SKM-1 treated with dmso at 0.1 percent for 144 hours (cell line): ENCODE measurements at regions not wholly inside any gene's neighbourhood (a gene's known extent, or its start where the extent isn't known, plus 50 kb on each side); places are given as distances from the start of the nearest gene placed in this dataset.

Experiments used
- DNase-seq: peaks from one replicate; lab custom pipeline; 2025; ENCODE audit not compliant: unreplicated experiment; lab: John Stamatoyannopoulos, UW

DNA sequence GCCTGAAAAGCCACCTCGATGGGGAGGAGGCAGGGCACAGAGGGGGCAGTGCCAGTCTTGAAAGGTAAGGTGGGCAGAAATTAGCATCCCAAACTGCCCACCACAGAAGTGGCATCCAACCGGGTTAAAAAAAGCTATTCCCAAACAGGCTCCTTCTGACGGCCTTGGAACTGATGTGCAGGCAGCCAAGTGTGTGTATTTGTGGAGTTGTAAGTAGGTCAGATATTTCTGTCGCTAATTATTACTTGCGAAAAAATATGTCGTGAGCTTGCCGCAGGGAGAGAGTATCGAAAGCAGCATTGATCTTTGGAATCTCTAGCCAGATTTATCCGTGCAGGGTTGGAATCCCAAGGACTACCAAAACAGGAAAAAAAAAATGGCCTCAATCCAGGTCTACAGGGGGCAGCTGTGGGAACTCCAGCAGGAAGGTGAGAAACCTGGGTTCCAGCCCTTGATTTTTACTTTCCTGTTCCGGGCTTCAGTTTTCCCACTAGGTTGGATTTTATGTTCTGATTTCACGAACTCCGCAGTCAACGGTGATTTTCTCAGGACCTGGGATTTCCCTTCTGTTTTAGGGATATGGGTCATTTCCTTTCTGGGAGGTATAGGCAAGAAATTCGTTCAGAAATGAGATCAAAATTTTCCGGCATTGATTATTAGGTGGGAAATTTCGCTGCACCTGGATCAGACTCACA lies 200.8 kb downstream of the RGS3 start:
- DNase-seq: no peak

DNA sequence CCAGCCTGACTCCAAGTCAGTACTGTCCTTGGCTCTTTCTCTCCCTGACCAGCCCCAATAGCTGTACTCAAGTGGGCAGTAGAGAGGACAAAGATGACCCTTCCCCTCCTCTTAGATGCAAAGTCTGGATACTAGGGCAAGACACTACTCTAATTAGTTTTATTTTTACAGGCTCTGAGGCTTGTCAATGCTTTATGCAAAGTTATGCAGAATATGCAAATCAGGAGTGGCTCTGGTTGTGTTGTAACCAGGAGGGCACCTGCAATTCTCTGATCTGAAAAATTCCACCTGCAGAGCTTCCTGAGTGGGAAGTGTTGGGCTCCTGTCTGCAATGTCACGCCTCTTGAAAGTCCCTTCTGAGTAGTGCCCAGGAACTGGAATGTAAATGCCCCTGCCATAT lies 201.5 kb downstream of the RGS3 start:
- no peak for DNase-seq

DNA sequence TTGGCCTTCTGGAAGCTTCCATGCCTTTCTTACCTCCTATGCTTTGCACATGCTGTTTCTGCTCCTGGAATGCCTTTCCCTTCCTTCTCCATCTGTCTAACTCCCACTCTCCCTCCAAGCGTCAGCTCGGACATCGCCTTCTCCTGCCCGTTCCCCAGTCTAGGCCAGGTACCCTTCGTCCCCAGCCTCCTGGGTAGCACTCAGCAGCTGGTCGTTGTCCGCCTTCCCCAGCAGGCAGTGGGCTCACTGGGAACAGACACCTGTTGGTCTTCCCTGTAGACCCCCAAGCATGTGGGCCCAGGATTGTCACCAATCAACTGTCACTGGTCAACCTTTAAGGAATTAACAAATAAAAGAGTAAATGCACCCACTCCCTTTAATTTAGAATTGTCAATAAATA lies 202.2 kb downstream of the RGS3 start:
- no peak for DNase-seq

DNA sequence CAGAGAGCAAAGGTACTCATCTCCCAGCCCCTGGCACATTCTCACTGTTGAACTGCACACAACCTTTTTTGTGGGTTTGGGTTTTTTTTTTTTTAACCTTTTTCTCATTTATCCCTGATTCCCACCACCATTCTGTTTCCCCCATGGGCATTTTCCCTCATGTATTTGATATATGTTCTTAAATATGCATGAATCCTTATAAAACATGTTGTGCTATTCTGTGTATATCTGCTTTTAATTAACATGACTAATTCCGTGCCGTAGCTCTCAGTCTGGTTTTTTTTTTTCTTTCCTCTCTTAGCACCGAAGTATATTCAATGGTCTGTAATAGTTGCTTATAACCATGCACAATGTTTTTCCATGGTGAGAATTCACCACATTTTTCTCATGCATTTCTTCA lies 204.5 kb downstream of the RGS3 start:
- DNase-seq: no peak

- peak; percentile 36 for DNase-seq
Measured at GRCh38 chr9:113669522-113670115, 206.1 kb downstream of the RGS3 start.

GRCh38 chr9:113673726-113674125 lies 202.4 kb upstream of the ZNF618 start:
- DNase-seq: no peak

GRCh38 chr9:113674436-113674835 lies 201.7 kb upstream of the ZNF618 start:
- DNase-seq: no peak

GRCh38 chr9:113675475-113675941 lies 200.6 kb upstream of the ZNF618 start:
- DNase-seq: no peak

GRCh38 chr9:113677057-113677456 lies 199.1 kb upstream of the ZNF618 start:
- no peak for DNase-seq

DNA sequence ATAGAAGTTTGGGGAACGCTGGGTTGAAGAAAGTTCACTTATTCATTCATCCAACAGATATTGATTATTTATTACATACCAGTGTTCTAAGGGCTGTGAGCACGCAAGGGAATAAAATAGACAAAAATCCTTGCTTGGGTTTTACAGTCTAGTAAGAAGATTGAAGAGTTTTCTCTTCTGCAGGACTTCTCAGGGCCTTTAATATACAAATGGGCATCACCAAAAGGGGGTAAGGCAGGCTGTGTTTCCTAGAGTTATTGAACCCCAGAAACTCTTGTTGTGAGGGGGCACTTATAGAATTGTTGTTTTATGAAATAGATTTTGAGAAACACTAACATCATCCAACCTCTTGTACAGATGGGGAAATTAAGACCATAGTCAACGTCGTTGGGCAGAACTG lies 198.5 kb upstream of the ZNF618 start:
- no peak for DNase-seq

- DNase-seq: no peak
Measured at GRCh38 chr9:113678119-113678858, 197.8 kb upstream of the ZNF618 start.

GRCh38 chr9:113678859-113679256 lies 197.3 kb upstream of the ZNF618 start:
- no peak for DNase-seq

DNA sequence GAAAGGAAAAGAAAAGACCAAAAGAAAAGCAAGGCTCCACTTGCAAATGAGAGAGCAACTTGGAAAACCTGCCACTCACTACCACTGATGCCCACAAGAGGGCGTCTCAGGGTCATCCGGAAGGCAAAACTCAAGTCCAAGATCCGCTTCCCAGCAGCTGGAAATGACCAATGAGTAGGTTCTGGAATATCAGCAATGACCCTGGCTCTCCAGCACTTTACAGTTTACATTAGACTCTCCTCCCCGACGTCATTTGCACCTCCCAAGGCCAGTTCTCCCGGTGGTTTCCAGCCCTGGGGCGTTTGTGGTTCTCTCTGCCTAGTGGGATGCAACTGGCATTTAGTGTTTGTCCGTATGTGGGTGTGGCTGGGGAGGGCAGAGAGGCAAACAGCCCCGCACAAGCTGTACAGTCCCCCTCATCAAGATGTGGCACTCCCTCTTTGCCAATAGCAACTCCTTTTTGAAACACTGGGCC lies 193.8 kb upstream of the ZNF618 start:
- DNase-seq: no peak

GRCh38 chr9:113685636-113686035 lies 190.5 kb upstream of the ZNF618 start:
- DNase-seq: peak; percentile 51

- DNase-seq: no peak
Measured at GRCh38 chr9:113687107-113687679, 188.9 kb upstream of the ZNF618 start.

DNA sequence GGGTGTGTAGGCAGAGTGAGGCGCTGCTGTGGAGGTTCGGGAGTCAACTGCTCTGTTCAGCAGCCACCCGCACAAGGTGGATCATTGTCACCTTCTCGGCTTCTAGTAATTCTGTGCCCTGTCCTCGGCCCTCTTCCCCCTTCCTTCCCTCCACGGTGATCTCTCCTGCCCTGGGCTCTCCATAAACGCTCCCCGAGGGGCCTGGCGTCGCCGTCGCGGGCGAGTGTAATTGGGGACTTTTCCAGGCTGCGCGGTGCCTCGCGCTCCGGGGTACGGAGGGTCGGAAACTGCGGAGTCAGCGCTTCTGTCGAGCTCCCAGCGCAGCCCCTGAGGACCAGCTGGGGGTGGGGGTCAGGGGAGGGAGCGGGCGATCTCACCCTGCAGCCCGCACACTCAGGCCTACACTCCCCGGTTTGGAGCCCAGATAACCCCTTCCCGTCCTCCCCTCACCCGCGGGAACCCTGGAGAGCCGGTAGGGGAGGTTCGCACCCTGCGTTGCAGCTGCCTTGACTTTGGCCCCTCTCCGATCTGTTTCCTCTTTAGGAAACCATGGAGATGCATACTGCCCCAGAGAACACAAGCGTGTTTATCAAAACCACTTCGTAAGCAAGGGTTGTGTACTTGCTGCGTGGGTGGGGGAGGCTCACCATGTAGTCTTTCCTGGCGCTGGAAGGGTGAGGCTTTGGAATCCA lies 188.3 kb upstream of the ZNF618 start:
- DNase-seq: no peak

GRCh38 chr9:113690055-113690740 lies 185.9 kb upstream of the ZNF618 start:
- no peak for DNase-seq

DNA sequence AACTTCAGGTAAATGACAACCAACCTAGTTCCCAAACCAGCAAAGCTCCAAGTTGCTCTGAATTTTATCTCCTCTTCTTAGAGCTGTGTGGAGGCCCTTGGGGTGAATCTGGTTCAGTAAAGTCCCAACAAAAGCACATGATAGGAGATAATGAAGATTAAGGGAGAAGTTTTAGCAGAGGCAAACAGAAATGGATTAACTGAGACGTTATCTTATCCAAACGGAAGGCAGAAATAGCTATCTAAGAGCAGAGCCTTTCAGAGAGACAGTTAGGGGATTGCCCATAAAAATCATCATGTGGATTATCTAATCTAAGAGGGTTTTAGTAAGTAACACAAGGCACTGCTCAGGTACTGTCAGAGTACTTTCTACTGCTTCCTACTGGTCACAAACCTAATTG lies 183.9 kb upstream of the ZNF618 start:
- no peak for DNase-seq

DNA sequence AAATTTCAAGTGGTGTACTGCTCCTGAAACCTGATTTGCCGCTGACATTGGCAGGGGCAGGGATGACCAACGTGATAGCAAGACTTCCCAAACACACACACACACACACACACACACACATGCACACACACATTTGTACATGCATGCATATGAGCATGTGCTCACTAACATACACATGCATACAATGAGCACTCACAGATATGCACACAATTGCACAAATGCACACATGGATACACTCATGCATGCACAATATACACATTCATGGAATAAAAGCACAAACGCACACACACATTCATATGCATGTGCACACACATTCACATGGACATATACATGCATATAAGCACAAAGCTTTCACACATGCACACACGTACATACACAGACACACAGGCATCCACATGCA lies 181.2 kb upstream of the ZNF618 start:
- DNase-seq: no peak

- no peak for DNase-seq
Measured at GRCh38 chr9:113695440-113695851, 180.7 kb upstream of the ZNF618 start.

- DNase-seq: no peak
Measured at GRCh38 chr9:113695901-113696300, 180.2 kb upstream of the ZNF618 start.
